HUES64 (cell line): ENCODE measurements at regions not wholly inside any gene's neighbourhood (a gene's known extent, or its start where the extent isn't known, plus 50 kb on each side); places are given as distances from the start of the nearest gene placed in this dataset.

Experiments
- H3K27ac ChIP-seq: 2 replicates; pipeline ENCODE4 v1.7.0; 2013; ENCODE audit warnings: low read depth, low read length, inconsistent platforms
- H3K27me3 ChIP-seq: 2 replicates; pipeline ENCODE4 v1.6.1; 2013; ENCODE audit warnings: mild to moderate bottlenecking, low read length; ENCODE audit not compliant: insufficient read depth
- H3K36me3 ChIP-seq: 2 replicates; pipeline ENCODE4 v1.6.1; 2013; ENCODE audit warnings: mild to moderate bottlenecking, low read length; ENCODE audit not compliant: insufficient read depth
- H3K4me1 ChIP-seq: 2 replicates; pipeline ENCODE4 v1.6.1; 2013; ENCODE audit warnings: mild to moderate bottlenecking, low read length, moderate library complexity; ENCODE audit not compliant: insufficient read depth
- H3K4me3 ChIP-seq: 2 replicates; pipeline ENCODE4 v1.5.1; 2013; ENCODE audit warnings: mild to moderate bottlenecking, low read length, moderate library complexity
- H3K9ac ChIP-seq: 2 replicates; pipeline ENCODE4 v1.6.1; 2013; ENCODE audit warnings: mild to moderate bottlenecking, low read depth, low read length
- H3K9me3 ChIP-seq: 2 replicates; pipeline ENCODE4 v1.6.1; 2013; ENCODE audit warnings: low read depth, low read length; ENCODE audit not compliant: insufficient read depth
- WGBS: fragments of 150-250, 120-280 bp; methylation state at CpG from one replicate; pipeline ENCODE4 v1.1.7; 2013; ENCODE audit warnings: missing lambda C conversion rate; 5-methylcytosine and 5-hydroxymethylcytosine counted together

- 74% methylated on average over 7 of the region's 7 CpGs for WGBS
- H3K27ac ChIP-seq: no peak overlapping the region
- no peak overlapping the region for H3K4me3 ChIP-seq
- H3K36me3 ChIP-seq: no peaks in the 10 kb centered on the region
- no peaks in the 10 kb centered on the region for H3K9me3 ChIP-seq
- no peaks in the 10 kb centered on the region for H3K27me3 ChIP-seq
- H3K9ac ChIP-seq: peak overlapping the region; percentile 11; the same call in 1 of the 2 replicates
- peaks cover 24% of the 10 kb centered on the region for H3K4me1 ChIP-seq
Observed at GRCh38 chr7:26441611-26442277, 150.1 kb downstream of the SNX10 start.

- Histone ChIP-seq H3K27ac (no peak overlapping the region), H3K9me3 (no peaks in the 10 kb centered on the region), H3K27me3 (no peaks in the 10 kb centered on the region), H3K9ac (no peak overlapping the region), H3K36me3 (no peaks in the 10 kb centered on the region), H3K4me3 (no peak overlapping the region), H3K4me1 (peaks cover 25% of the 10 kb centered on the region)
- 94% methylated on average over 4 of the region's 4 CpGs for WGBS
Observed at GRCh38 chr7:26443006-26443405, 151.3 kb downstream of the SNX10 start.

- WGBS: 85% methylated on average over 4 of the region's 4 CpGs
- no peaks in the 10 kb centered on the region for H3K36me3 ChIP-seq
Observed at GRCh38 chr7:26443751-26444150, 152.1 kb downstream of the SNX10 start.

GRCh38 chr7:26444555-26444954, 152.9 kb downstream of the SNX10 start:
- H3K27me3 ChIP-seq: no peaks in the 10 kb centered on the region
- H3K9ac ChIP-seq: no peak overlapping the region
- no peak overlapping the region for H3K4me3 ChIP-seq
- H3K4me1 ChIP-seq: peaks cover 22% of the 10 kb centered on the region
- WGBS: 92% methylated on average over 2 of the region's 2 CpGs
- H3K36me3 ChIP-seq: no peaks in the 10 kb centered on the region
- no peak overlapping the region for H3K27ac ChIP-seq
- H3K9me3 ChIP-seq: no peaks in the 10 kb centered on the region

More at GRCh38 chr7:26443751-26444150, 152.1 kb downstream of the SNX10 start:
- H3K9ac ChIP-seq: no peak overlapping the region
- H3K27ac ChIP-seq: no peak overlapping the region
- H3K4me1 ChIP-seq: peaks cover 25% of the 10 kb centered on the region
- no peaks in the 10 kb centered on the region for H3K9me3 ChIP-seq
- H3K4me3 ChIP-seq: no peak overlapping the region
- no peaks in the 10 kb centered on the region for H3K27me3 ChIP-seq

GRCh38 chr7:26447116-26447515, 155.5 kb downstream of the SNX10 start:
- H3K36me3 ChIP-seq: no peaks in the 10 kb centered on the region
- no peaks in the 10 kb centered on the region for H3K9me3 ChIP-seq
- no peak overlapping the region for H3K4me3 ChIP-seq
- H3K9ac ChIP-seq: no peak overlapping the region
- H3K4me1 ChIP-seq: peaks cover 12% of the 10 kb centered on the region
- WGBS: 94% methylated on average over 1 of the region's 1 CpG
- no peak overlapping the region for H3K27ac ChIP-seq
- no peaks in the 10 kb centered on the region for H3K27me3 ChIP-seq

GRCh38 chr7:26449175-26450165, 157.8 kb downstream of the SNX10 start:
- H3K4me3 ChIP-seq: no peak overlapping the region
- H3K27ac ChIP-seq: no peak overlapping the region
- no peaks in the 10 kb centered on the region for H3K36me3 ChIP-seq
- no peaks in the 10 kb centered on the region for H3K27me3 ChIP-seq
- H3K4me1 ChIP-seq: peaks cover 15% of the 10 kb centered on the region
- H3K9me3 ChIP-seq: no peaks in the 10 kb centered on the region
- H3K9ac ChIP-seq: no peak overlapping the region
- WGBS: 84% methylated on average over 12 of the region's 12 CpGs

GRCh38 chr7:26451997-26452396, 160.3 kb downstream of the SNX10 start:
- Histone ChIP-seq H3K27ac (no peak overlapping the region), H3K4me1 (peaks cover 12% of the 10 kb centered on the region), H3K27me3 (no peaks in the 10 kb centered on the region), H3K36me3 (no peaks in the 10 kb centered on the region), H3K4me3 (no peak overlapping the region), H3K9me3 (no peaks in the 10 kb centered on the region), H3K9ac (no peak overlapping the region)
- 18% methylated on average over 3 of the region's 3 CpGs for WGBS

GRCh38 chr7:26454180-26454579, 162.5 kb downstream of the SNX10 start:
- WGBS: 97% methylated on average over 3 of the region's 3 CpGs
- no peaks in the 10 kb centered on the region for H3K36me3 ChIP-seq
- H3K27ac ChIP-seq: no peak overlapping the region
- H3K4me1 ChIP-seq: peaks cover 11% of the 10 kb centered on the region
- H3K27me3 ChIP-seq: no peaks in the 10 kb centered on the region
- H3K4me3 ChIP-seq: no peak overlapping the region
- H3K9me3 ChIP-seq: no peaks in the 10 kb centered on the region
- H3K9ac ChIP-seq: no peak overlapping the region

- no peaks in the 10 kb centered on the region for H3K36me3 ChIP-seq
- no peaks in the 10 kb centered on the region for H3K27me3 ChIP-seq
- no peak overlapping the region for H3K9ac ChIP-seq
- H3K4me3 ChIP-seq: no peak overlapping the region
- H3K27ac ChIP-seq: no peak overlapping the region
- WGBS: 95% methylated on average over 7 of the region's 7 CpGs
- no peaks in the 10 kb centered on the region for H3K4me1 ChIP-seq
- H3K9me3 ChIP-seq: no peaks in the 10 kb centered on the region
Observed at GRCh38 chr7:26457696-26458327, 166.2 kb downstream of the SNX10 start.

- Histone ChIP-seq H3K36me3 (no peaks in the 10 kb centered on the region), H3K27ac (no peak overlapping the region), H3K27me3 (no peaks in the 10 kb centered on the region), H3K4me3 (no peak overlapping the region), H3K9me3 (no peaks in the 10 kb centered on the region), H3K9ac (no peak overlapping the region), H3K4me1 (no peaks in the 10 kb centered on the region)
- 96% methylated on average over 6 of the region's 6 CpGs for WGBS
Observed at GRCh38 chr7:26458466-26459145, 166.9 kb downstream of the SNX10 start.
